ENCODE measurements at regions not wholly inside any gene's neighbourhood (a gene's known extent, or its start where the extent isn't known, plus 50 kb on each side); places are given as distances from the start of the nearest gene placed in this dataset.

- no peak for DNase-seq (ENCODE audit: low spot score)
- intact Hi-C loops (cut with DNase I): no loop called here
- ATAC-seq: no peak
Measured at GRCh38 chr13:88042489-88042888, 371.3 kb downstream of the SLITRK5 start.

- intact Hi-C loops (cut with DNase I): no loop called here
- ATAC-seq: no peak
- no peak for DNase-seq (ENCODE audit: low spot score)
Measured at GRCh38 chr13:88051746-88052482, 380.7 kb downstream of the SLITRK5 start.

- ATAC-seq: no peak
- intact Hi-C loops (cut with DNase I): no loop called here
Measured at GRCh38 chr13:88063741-88064140, 392.6 kb downstream of the SLITRK5 start.

GRCh38 chr13:88066847-88067246 lies 395.7 kb downstream of the SLITRK5 start:
- ATAC-seq: no peak
- no peak for DNase-seq (ENCODE audit: low spot score)
- intact Hi-C loops (cut with DNase I): no loop called here

More at GRCh38 chr13:88063741-88064140, 392.6 kb downstream of the SLITRK5 start:
- DNase-seq (ENCODE audit: low spot score): no peak

- DNase-seq (ENCODE audit: low spot score) (no peak), ATAC-seq (no peak)
- intact Hi-C loops (cut with DNase I): no loop called here
Measured at GRCh38 chr13:88068316-88068715, 397.1 kb downstream of the SLITRK5 start.

GRCh38 chr13:88068975-88069374 lies 397.8 kb downstream of the SLITRK5 start:
- DNase-seq (ENCODE audit: low spot score): no peak

GRCh38 chr13:88071371-88071770 lies 400.2 kb downstream of the SLITRK5 start:
- DNase-seq (ENCODE audit: low spot score) (no peak), ATAC-seq (no peak)
- intact Hi-C loops (cut with DNase I): no loop called here

More at GRCh38 chr13:88068975-88069374, 397.8 kb downstream of the SLITRK5 start:
- ATAC-seq: no peak
- intact Hi-C loops (cut with DNase I): no loop called here

GRCh38 chr13:88074794-88075510 lies 403.8 kb downstream of the SLITRK5 start:
- no peak for DNase-seq (ENCODE audit: low spot score)
- intact Hi-C loops (cut with DNase I): no loop called here
- ATAC-seq: peak; percentile 64

GRCh38 chr13:88085036-88085435 lies 413.9 kb downstream of the SLITRK5 start:
- DNase-seq (ENCODE audit: low spot score): no peak
- no peak for ATAC-seq

GRCh38 chr13:88086577-88086976 lies 415.4 kb downstream of the SLITRK5 start:
- intact Hi-C loops (cut with DNase I): no loop called here
- DNase-seq (ENCODE audit: low spot score) (no peak), ATAC-seq (no peak)

More at GRCh38 chr13:88085036-88085435, 413.9 kb downstream of the SLITRK5 start:
- intact Hi-C loops (cut with DNase I): no loop called here

GRCh38 chr13:88097541-88097940 lies 426.4 kb downstream of the SLITRK5 start:
- ATAC-seq (no peak), DNase-seq (ENCODE audit: low spot score) (no peak)
- intact Hi-C loops (cut with DNase I): no loop called here

GRCh38 chr13:88103824-88104223 lies 432.7 kb downstream of the SLITRK5 start:
- ATAC-seq (peak; percentile 84), DNase-seq (ENCODE audit: low spot score) (no peak)
- intact Hi-C loops (cut with DNase I): no loop called here

- DNase-seq (ENCODE audit: low spot score): no peak
- no peak for ATAC-seq
Measured at GRCh38 chr13:88104576-88104975, 433.4 kb downstream of the SLITRK5 start.

GRCh38 chr13:88107570-88107969 lies 436.4 kb downstream of the SLITRK5 start:
- intact Hi-C loops (cut with DNase I): no loop called here
- ATAC-seq (no peak), DNase-seq (ENCODE audit: low spot score) (no peak)

More at GRCh38 chr13:88104576-88104975, 433.4 kb downstream of the SLITRK5 start:
- intact Hi-C loops (cut with DNase I): no loop called here

GRCh38 chr13:88112526-88112925 lies 441.4 kb downstream of the SLITRK5 start:
- intact Hi-C loops (cut with DNase I): no loop called here
- DNase-seq (ENCODE audit: low spot score) (no peak), ATAC-seq (no peak)

GRCh38 chr13:88115976-88116375 lies 444.8 kb downstream of the SLITRK5 start:
- intact Hi-C loops (cut with DNase I): no loop called here
- no peak for DNase-seq (ENCODE audit: low spot score)
- no peak for ATAC-seq

- ATAC-seq (no peak), DNase-seq (ENCODE audit: low spot score) (no peak)
- intact Hi-C loops (cut with DNase I): no loop called here
Measured at GRCh38 chr13:88118952-88119351, 447.8 kb downstream of the SLITRK5 start.

GRCh38 chr13:88124142-88124541 lies 453.0 kb downstream of the SLITRK5 start:
- ATAC-seq (no peak), DNase-seq (ENCODE audit: low spot score) (no peak)
- intact Hi-C loops (cut with DNase I): no loop called here

- DNase-seq (ENCODE audit: low spot score) (no peak), ATAC-seq (no peak)
- intact Hi-C loops (cut with DNase I): no loop called here
Measured at GRCh38 chr13:88125055-88125454, 453.9 kb downstream of the SLITRK5 start.

GRCh38 chr13:88136098-88136790 lies 465.1 kb downstream of the SLITRK5 start:
- ATAC-seq (no peak), DNase-seq (ENCODE audit: low spot score) (no peak)
- intact Hi-C loops (cut with DNase I): no loop called here

All from sciatic nerve (tissue), 2 donors.